NCI-H1105 (cell line): ENCODE measurements at regions not wholly inside any gene's neighbourhood (a gene's known extent, or its start where the extent isn't known, plus 50 kb on each side); places are given as distances from the start of the nearest gene placed in this dataset.

Source experiments
- DNase-seq: peaks from one replicate; lab custom pipeline; 2025; lab: John Stamatoyannopoulos, UW

- no peak for DNase-seq
These were observed 1511.2 kb upstream of the ZEB2 start for GRCh38 chr2:146031158-146031557.

GRCh38 chr2:146027156-146027555, 1507.2 kb upstream of the ZEB2 start:
- DNase-seq: no peak

GRCh38 chr2:146025519-146025918, 1505.6 kb upstream of the ZEB2 start:
- no peak for DNase-seq

- no peak for DNase-seq
These were observed 1504.4 kb upstream of the ZEB2 start for GRCh38 chr2:146024212-146024743.

- no peak for DNase-seq
These were observed 1484.5 kb upstream of the ZEB2 start for GRCh38 chr2:146004462-146004861.

GRCh38 chr2:146003337-146003736, 1483.4 kb upstream of the ZEB2 start:
- no peak for DNase-seq

GRCh38 chr2:145994910-145995309, 1475.0 kb upstream of the ZEB2 start:
- DNase-seq: no peak

GRCh38 chr2:145992572-145992971, 1472.7 kb upstream of the ZEB2 start:
- no peak for DNase-seq

- DNase-seq: no peak
These were observed 1467.9 kb upstream of the ZEB2 start for GRCh38 chr2:145987793-145988192.

- DNase-seq: no peak
These were observed 1465.6 kb upstream of the ZEB2 start for GRCh38 chr2:145985517-145985916.

GRCh38 chr2:145984580-145984979, 1464.7 kb upstream of the ZEB2 start:
- no peak for DNase-seq

- no peak for DNase-seq
These were observed 1460.4 kb upstream of the ZEB2 start for GRCh38 chr2:145980318-145980717.

GRCh38 chr2:145975406-145975805, 1455.5 kb upstream of the ZEB2 start:
- no peak for DNase-seq

- DNase-seq: no peak
These were observed 1441.9 kb upstream of the ZEB2 start for GRCh38 chr2:145961846-145962245.

GRCh38 chr2:145960479-145961163, 1440.7 kb upstream of the ZEB2 start:
- no peak for DNase-seq

GRCh38 chr2:145958611-145959010, 1438.7 kb upstream of the ZEB2 start:
- DNase-seq: no peak

GRCh38 chr2:145957929-145958328, 1438.0 kb upstream of the ZEB2 start:
- DNase-seq: no peak

GRCh38 chr2:145939949-145940348, 1420.0 kb upstream of the ZEB2 start:
- no peak for DNase-seq

- DNase-seq: no peak
These were observed 1415.1 kb upstream of the ZEB2 start for GRCh38 chr2:145935016-145935415.

GRCh38 chr2:145931781-145932395, 1412.0 kb upstream of the ZEB2 start:
- peak; percentile 92 for DNase-seq

- no peak for DNase-seq
These were observed 1410.4 kb upstream of the ZEB2 start for GRCh38 chr2:145930318-145930717.

GRCh38 chr2:145927131-145927950, 1407.4 kb upstream of the ZEB2 start:
- no peak for DNase-seq

- DNase-seq: no peak
These were observed 1405.7 kb upstream of the ZEB2 start for GRCh38 chr2:145925591-145925990.
